ENCODE measurements at regions not wholly inside any gene's neighbourhood (a gene's known extent, or its start where the extent isn't known, plus 50 kb on each side); places are given as distances from the start of the nearest gene placed in this dataset.

GRCh38 chr10:108301002-108301401 lies 1136.5 kb upstream of the SORCS1 start:
- Histone ChIP-seq H3K9me3 (ENCODE audit: control insufficient read depth, insufficient read depth, low read depth, low read length) (no peaks in the 10 kb centered on the region), H3K4me3 (ENCODE audit: low read depth in 2 of 2, low read length in 2 of 2) (no peak overlapping the region), H3K27me3 (ENCODE audit: control insufficient read depth, insufficient read depth, low read length) (no peaks in the 10 kb centered on the region), H3K27ac (ENCODE audit: low read length) (no peak overlapping the region), H3K36me3 (ENCODE audit: control insufficient read depth, insufficient read depth, low read length) (no peaks in the 10 kb centered on the region), H3K4me1 (ENCODE audit: control insufficient read depth, insufficient read depth, low read length) (no peaks in the 10 kb centered on the region)
- TF ChIP-seq REST (IDR thresholded peaks at IDR 0.05; ENCODE audit: insufficient read depth in 1 of 2, low read depth in 2 of 2, low read length in 1 of 2): no peak
- no peak for TF ChIP-seq POLR2AphosphoS5 (IDR thresholded peaks at IDR 0.05; ENCODE audit: low read depth, low read length)
- no peak for TF ChIP-seq TCF7L2 (IDR thresholded peaks at IDR 0.05; ENCODE audit: low read depth, low read length)
- no peak for TF ChIP-seq SIN3A (IDR thresholded peaks at IDR 0.05; ENCODE audit: borderline replicate concordance, insufficient read depth, low read depth, low read length)
- no peak for TF ChIP-seq CTCF (IDR thresholded peaks at IDR 0.05)
- ChIA-PET POLR2A (no interaction called here), CTCF (no interaction called here)
- BruUV-seq (replicated peaks): no TSS peak
- in situ Hi-C loops (cut with HindIII; ENCODE audit: low pct_unique_long_range_greater_than_20kb, low sequenced_read_pairs): no loop called here
- DNase-seq (ENCODE audit: low read depth, low spot score) (no peak), ATAC-seq (no peak)
- intact Hi-C loops (cut with micrococcal nuclease; ENCODE audit: unreplicated experiment): no loop called here

GRCh38 chr10:108290823-108291222 lies 1126.3 kb upstream of the SORCS1 start:
- CTCF ChIA-PET: no interaction called here
- intact Hi-C loops (cut with micrococcal nuclease; ENCODE audit: unreplicated experiment) (no loop called here), in situ Hi-C loops (cut with HindIII; ENCODE audit: low pct_unique_long_range_greater_than_20kb, low sequenced_read_pairs) (no loop called here)
- Histone ChIP-seq H3K4me3 (ENCODE audit: low read depth in 2 of 2, low read length in 2 of 2) (no peak overlapping the region), H3K36me3 (ENCODE audit: control insufficient read depth, insufficient read depth, low read length) (no peaks in the 10 kb centered on the region), H3K4me1 (ENCODE audit: control insufficient read depth, insufficient read depth, low read length) (no peaks in the 10 kb centered on the region), H3K27me3 (ENCODE audit: control insufficient read depth, insufficient read depth, low read length) (no peaks in the 10 kb centered on the region), H3K27ac (ENCODE audit: low read length) (no peak overlapping the region), H3K9me3 (ENCODE audit: control insufficient read depth, insufficient read depth, low read depth, low read length) (0 out of 2 replicates have a peak, but pooled peaks cover 3% of the 10 kb centered on the region)
- POLR2A ChIA-PET: no interaction called here
- no peak for ATAC-seq
- no peak for TF ChIP-seq CTCF (IDR thresholded peaks at IDR 0.05)
- TF ChIP-seq SIN3A (IDR thresholded peaks at IDR 0.05; ENCODE audit: borderline replicate concordance, insufficient read depth, low read depth, low read length): no peak
- TF ChIP-seq TCF7L2 (IDR thresholded peaks at IDR 0.05; ENCODE audit: low read depth, low read length): no peak
- TF ChIP-seq REST (IDR thresholded peaks at IDR 0.05; ENCODE audit: insufficient read depth in 1 of 2, low read depth in 2 of 2, low read length in 1 of 2): no peak
- TF ChIP-seq POLR2AphosphoS5 (IDR thresholded peaks at IDR 0.05; ENCODE audit: low read depth, low read length): no peak
- no peak for DNase-seq (ENCODE audit: low read depth, low spot score)
- no TSS peak for BruUV-seq (replicated peaks)

Data from Panc1 (cell line).